HL-60 (cell line): ENCODE measurements at regions not wholly inside any gene's neighbourhood (a gene's known extent, or its start where the extent isn't known, plus 50 kb on each side); places are given as distances from the start of the nearest gene placed in this dataset.
A peak's percentile ranks its signal among the peaks of the same experiment; 100 is the strongest.

Experiments
- DNase-seq, 2 experiments: peaks; one replicate each; pipeline ENCODE4 v3.0.0-alpha.2; 2010 to 2020; ENCODE audit warnings: low read depth in 1 of 2, low spot score in 1 of 2
- H3K27ac ChIP-seq: fragments of 250-450 bp; sonication (Bioruptor Pico); replicated peaks from 2 replicates; pipeline ENCODE4 v1.5.1; 2020; ENCODE audit warnings: mild to moderate bottlenecking, moderate library complexity
- H3K27me3 ChIP-seq: fragments of 250-450 bp; sonication (Bioruptor Pico); 2 replicates; pipeline ENCODE4 v1.5.1; 2021; ENCODE audit warnings: mild to moderate bottlenecking, moderate library complexity; ENCODE audit not compliant: insufficient read depth, poor library complexity, severe bottlenecking
- H3K4me3 ChIP-seq: replicated peaks from 2 replicates; pipeline ENCODE4 v1.5.1; 2011; ENCODE audit warnings: mild to moderate bottlenecking, control low read depth, low read length; ENCODE audit not compliant: insufficient read depth
- GABPA ChIP-seq: IDR thresholded peaks from 2 replicates; pipeline ENCODE4 v1.6.1; 2012; ENCODE audit warnings: low read depth
- POLR2AphosphoS5 ChIP-seq: IDR thresholded peaks from 2 replicates; pipeline ENCODE4 v1.6.1; 2012; ENCODE audit warnings: low read depth
- REST ChIP-seq: IDR thresholded peaks from 2 replicates; pipeline ENCODE4 v1.6.1; 2012; ENCODE audit warnings: low read depth; ENCODE audit not compliant: insufficient replicate concordance
- SPI1 ChIP-seq: IDR thresholded peaks from 2 replicates; pipeline ENCODE4 v1.6.1; 2012; ENCODE audit warnings: low read depth, mild to moderate bottlenecking, borderline replicate concordance
- TF ChIP-seq, protein P1 (sequence below): IDR thresholded peaks from one replicate; pipeline ENCODE4 v1.5.1; 2011; ENCODE audit warnings: low read length, control low read depth, inconsistent platforms; ENCODE audit not compliant: insufficient read depth

DNA sequence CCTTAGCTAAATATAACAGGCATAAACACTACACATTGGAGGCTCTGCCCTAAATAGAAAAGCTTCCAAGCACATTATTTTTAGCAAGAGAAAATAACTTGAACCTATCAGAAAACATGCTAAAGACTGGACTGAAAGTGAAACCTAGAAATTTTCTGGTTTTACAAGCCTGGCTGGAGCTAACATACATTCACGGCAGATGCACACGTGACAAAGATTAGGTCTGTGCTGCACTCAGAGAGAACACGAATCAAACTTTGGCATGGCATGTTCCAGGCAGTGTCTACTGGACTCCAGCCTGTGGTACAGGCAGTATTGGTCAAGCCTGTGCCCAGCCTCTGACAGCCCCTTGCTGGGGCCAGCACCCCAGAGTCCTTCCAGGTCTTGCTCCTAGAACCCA, 94.1 kb upstream of the PCBD1 start:
- no peaks in the 10 kb centered on the region for H3K27me3 ChIP-seq
- TF ChIP-seq REST (no peak), GABPA (no peak), POLR2AphosphoS5 (no peak), SPI1 (no peak)
- TF ChIP-seq, protein P1, sequence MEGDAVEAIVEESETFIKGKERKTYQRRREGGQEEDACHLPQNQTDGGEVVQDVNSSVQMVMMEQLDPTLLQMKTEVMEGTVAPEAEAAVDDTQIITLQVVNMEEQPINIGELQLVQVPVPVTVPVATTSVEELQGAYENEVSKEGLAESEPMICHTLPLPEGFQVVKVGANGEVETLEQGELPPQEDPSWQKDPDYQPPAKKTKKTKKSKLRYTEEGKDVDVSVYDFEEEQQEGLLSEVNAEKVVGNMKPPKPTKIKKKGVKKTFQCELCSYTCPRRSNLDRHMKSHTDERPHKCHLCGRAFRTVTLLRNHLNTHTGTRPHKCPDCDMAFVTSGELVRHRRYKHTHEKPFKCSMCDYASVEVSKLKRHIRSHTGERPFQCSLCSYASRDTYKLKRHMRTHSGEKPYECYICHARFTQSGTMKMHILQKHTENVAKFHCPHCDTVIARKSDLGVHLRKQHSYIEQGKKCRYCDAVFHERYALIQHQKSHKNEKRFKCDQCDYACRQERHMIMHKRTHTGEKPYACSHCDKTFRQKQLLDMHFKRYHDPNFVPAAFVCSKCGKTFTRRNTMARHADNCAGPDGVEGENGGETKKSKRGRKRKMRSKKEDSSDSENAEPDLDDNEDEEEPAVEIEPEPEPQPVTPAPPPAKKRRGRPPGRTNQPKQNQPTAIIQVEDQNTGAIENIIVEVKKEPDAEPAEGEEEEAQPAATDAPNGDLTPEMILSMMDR: no peak
- no peak overlapping the region for H3K4me3 ChIP-seq
- no peak for DNase-seq
- H3K27ac ChIP-seq: no peak overlapping the region

GRCh38 chr10:70984986-70985722, 96.8 kb upstream of the PCBD1 start:
- no peak for DNase-seq
- H3K4me3 ChIP-seq: no peak overlapping the region
- no peaks in the 10 kb centered on the region for H3K27me3 ChIP-seq
- TF ChIP-seq POLR2AphosphoS5 (no peak), GABPA (no peak), SPI1 (no peak), REST (no peak)
- TF ChIP-seq, protein P1: no peak
- no peak overlapping the region for H3K27ac ChIP-seq

DNA sequence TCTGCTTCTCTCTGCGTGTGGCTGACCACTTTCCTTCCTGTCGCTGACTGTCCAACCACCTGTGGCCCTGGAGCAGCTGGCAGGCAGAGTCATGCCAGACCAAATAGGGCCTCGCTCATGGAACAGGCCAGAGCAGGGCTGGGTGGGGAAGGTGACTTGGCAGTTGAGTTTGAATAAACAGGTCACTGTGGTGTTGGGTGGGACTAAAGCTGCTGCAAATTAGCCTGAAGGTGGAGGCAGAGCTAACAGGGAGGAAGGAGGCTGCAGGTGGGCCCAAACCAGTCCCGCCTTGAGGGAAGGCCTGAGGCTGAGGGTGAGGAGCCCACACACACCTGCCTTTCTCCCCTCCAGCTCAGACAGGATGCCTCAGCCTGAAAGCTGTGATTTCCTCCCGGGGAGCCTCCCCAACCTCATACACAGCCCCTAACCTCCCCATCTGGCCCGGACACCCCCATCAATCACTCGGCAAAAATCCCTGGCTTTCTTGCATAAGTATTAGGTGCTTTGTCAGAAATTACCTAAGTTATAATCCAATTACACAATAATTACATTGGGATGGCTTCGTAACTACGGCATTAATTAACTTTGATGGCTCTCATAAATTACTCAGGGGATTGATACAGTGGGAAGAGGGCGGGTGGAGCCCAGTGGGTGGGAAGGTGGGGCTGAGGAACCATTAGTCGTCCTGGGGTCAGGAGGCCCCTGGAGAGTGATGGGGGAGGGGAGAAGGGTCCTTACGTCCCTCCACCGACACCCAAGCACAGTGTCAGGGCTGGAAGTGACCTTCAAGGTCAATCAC, 97.7 kb upstream of the PCBD1 start:
- DNase-seq: peak in 1 of 2 experiments; percentile 11
- H3K27me3 ChIP-seq: no peaks in the 10 kb centered on the region
- no peak for TF ChIP-seq GABPA
- TF ChIP-seq SPI1: no peak
- TF ChIP-seq, protein P1: no peak
- H3K27ac ChIP-seq: no peak overlapping the region
- no peak overlapping the region for H3K4me3 ChIP-seq
